ENCODE measurements at regions not wholly inside any gene's neighbourhood (a gene's known extent, or its start where the extent isn't known, plus 50 kb on each side); places are given as distances from the start of the nearest gene placed in this dataset.

GRCh38 chr11:26090651-26091050 lies 241.3 kb upstream of the ANO3 start:
- TF ChIP-seq POLR2AphosphoS5 (IDR thresholded peaks at IDR 0.05) = no peak
- TF ChIP-seq, protein P1, sequence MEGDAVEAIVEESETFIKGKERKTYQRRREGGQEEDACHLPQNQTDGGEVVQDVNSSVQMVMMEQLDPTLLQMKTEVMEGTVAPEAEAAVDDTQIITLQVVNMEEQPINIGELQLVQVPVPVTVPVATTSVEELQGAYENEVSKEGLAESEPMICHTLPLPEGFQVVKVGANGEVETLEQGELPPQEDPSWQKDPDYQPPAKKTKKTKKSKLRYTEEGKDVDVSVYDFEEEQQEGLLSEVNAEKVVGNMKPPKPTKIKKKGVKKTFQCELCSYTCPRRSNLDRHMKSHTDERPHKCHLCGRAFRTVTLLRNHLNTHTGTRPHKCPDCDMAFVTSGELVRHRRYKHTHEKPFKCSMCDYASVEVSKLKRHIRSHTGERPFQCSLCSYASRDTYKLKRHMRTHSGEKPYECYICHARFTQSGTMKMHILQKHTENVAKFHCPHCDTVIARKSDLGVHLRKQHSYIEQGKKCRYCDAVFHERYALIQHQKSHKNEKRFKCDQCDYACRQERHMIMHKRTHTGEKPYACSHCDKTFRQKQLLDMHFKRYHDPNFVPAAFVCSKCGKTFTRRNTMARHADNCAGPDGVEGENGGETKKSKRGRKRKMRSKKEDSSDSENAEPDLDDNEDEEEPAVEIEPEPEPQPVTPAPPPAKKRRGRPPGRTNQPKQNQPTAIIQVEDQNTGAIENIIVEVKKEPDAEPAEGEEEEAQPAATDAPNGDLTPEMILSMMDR (IDR thresholded peaks at IDR 0.05) = no peak
- no peak for TF ChIP-seq POLR2A (IDR thresholded peaks at IDR 0.05)
- Histone ChIP-seq H3K27ac (no peak overlapping the region), H3K36me3 (no peaks in the 10 kb centered on the region), H3K9me3 (no peaks in the 10 kb centered on the region), H3K27me3 (replicated peaks; ENCODE audit: insufficient read depth) (no peaks in the 10 kb centered on the region), H3K4me3 (no peak overlapping the region), H3K4me1 (replicated peaks) (no peaks in the 10 kb centered on the region)
- no peak for DNase-seq (ENCODE audit: low spot score)
- 85% methylated on average over 3 of the region's 3 CpGs for WGBS
- intact Hi-C loops (cut with DNase I) = no loop called here

- TF ChIP-seq POLR2A (IDR thresholded peaks at IDR 0.05) (no peak), POLR2AphosphoS5 (IDR thresholded peaks at IDR 0.05) (no peak)
- TF ChIP-seq, protein P1 (IDR thresholded peaks at IDR 0.05) = no peak
- WGBS = 93% methylated on average over 2 of the region's 2 CpGs
- Histone ChIP-seq H3K27ac (no peak overlapping the region), H3K27me3 (replicated peaks; ENCODE audit: insufficient read depth) (no peaks in the 10 kb centered on the region), H3K4me3 (no peak overlapping the region), H3K9me3 (no peaks in the 10 kb centered on the region), H3K4me1 (replicated peaks) (no peaks in the 10 kb centered on the region), H3K36me3 (no peaks in the 10 kb centered on the region)
- intact Hi-C loops (cut with DNase I) = no loop called here
- no peak for DNase-seq (ENCODE audit: low spot score)
These were observed 238.7 kb upstream of the ANO3 start for GRCh38 chr11:26093206-26093605.

GRCh38 chr11:26095340-26095739 lies 236.6 kb upstream of the ANO3 start:
- H3K27ac ChIP-seq = no peak overlapping the region
- WGBS = 61% methylated on average over 5 of the region's 5 CpGs
- no peaks in the 10 kb centered on the region for H3K27me3 ChIP-seq (replicated peaks; ENCODE audit: insufficient read depth)
- H3K4me3 ChIP-seq = no peak overlapping the region
- intact Hi-C loops (cut with DNase I) = no loop called here
- no peak for DNase-seq (ENCODE audit: low spot score)
- no peaks in the 10 kb centered on the region for H3K36me3 ChIP-seq
- TF ChIP-seq, protein P1 (IDR thresholded peaks at IDR 0.05) = no peak
- TF ChIP-seq POLR2AphosphoS5 (IDR thresholded peaks at IDR 0.05) (no peak), POLR2A (IDR thresholded peaks at IDR 0.05) (no peak)
- H3K4me1 ChIP-seq (replicated peaks) = no peaks in the 10 kb centered on the region
- H3K9me3 ChIP-seq = no peaks in the 10 kb centered on the region

GRCh38 chr11:26096451-26096850 lies 235.5 kb upstream of the ANO3 start:
- H3K4me3 ChIP-seq = no peak overlapping the region

GRCh38 chr11:26102325-26102724 lies 229.6 kb upstream of the ANO3 start:
- Histone ChIP-seq H3K36me3 (no peaks in the 10 kb centered on the region), H3K27me3 (replicated peaks; ENCODE audit: insufficient read depth) (no peaks in the 10 kb centered on the region), H3K9me3 (no peaks in the 10 kb centered on the region), H3K4me1 (replicated peaks) (no peaks in the 10 kb centered on the region), H3K4me3 (no peak overlapping the region), H3K27ac (no peak overlapping the region)
- intact Hi-C loops (cut with DNase I) = no loop called here
- WGBS = 97% methylated on average over 5 of the region's 5 CpGs
- DNase-seq (ENCODE audit: low spot score) = no peak
- TF ChIP-seq, protein P1 (IDR thresholded peaks at IDR 0.05) = no peak
- TF ChIP-seq POLR2AphosphoS5 (IDR thresholded peaks at IDR 0.05) (no peak), POLR2A (IDR thresholded peaks at IDR 0.05) (no peak)

More at GRCh38 chr11:26096451-26096850, 235.5 kb upstream of the ANO3 start:
- 57% methylated on average over 6 of the region's 6 CpGs for WGBS
- H3K9me3 ChIP-seq = no peaks in the 10 kb centered on the region
- TF ChIP-seq, protein P1 (IDR thresholded peaks at IDR 0.05) = no peak
- TF ChIP-seq POLR2AphosphoS5 (IDR thresholded peaks at IDR 0.05) = no peak
- TF ChIP-seq POLR2A (IDR thresholded peaks at IDR 0.05) = no peak
- no peaks in the 10 kb centered on the region for H3K27me3 ChIP-seq (replicated peaks; ENCODE audit: insufficient read depth)
- intact Hi-C loops (cut with DNase I) = no loop called here
- no peak for DNase-seq (ENCODE audit: low spot score)
- no peak overlapping the region for H3K27ac ChIP-seq
- no peaks in the 10 kb centered on the region for H3K36me3 ChIP-seq
- no peaks in the 10 kb centered on the region for H3K4me1 ChIP-seq (replicated peaks)
